Ascending aorta (tissue), 2 donors: ENCODE measurements at regions not wholly inside any gene's neighbourhood (a gene's known extent, or its start where the extent isn't known, plus 50 kb on each side); places are given as distances from the start of the nearest gene placed in this dataset.

Source experiments
- DNase-seq, 2 donors: peaks; one replicate each; pipeline ENCODE4 v3.0.0-alpha.2; 2019; ENCODE audit warnings: low spot score in 2 of 2
- H3K27ac ChIP-seq, 2 donors: fragments of 200-600 bp; sonication (generic); one replicate each; pipeline ENCODE4 v1.5.1; 2016 to 2017; ENCODE audit warnings: mild to moderate bottlenecking in 1 of 2
- H3K27me3 ChIP-seq: fragments of 200-600 bp; sonication (generic); one replicate; pipeline ENCODE4 v1.5.1; 2017
- H3K36me3 ChIP-seq, 2 donors: fragments of 200-600 bp; sonication (generic); one replicate each; pipeline ENCODE4 v1.5.1; 2016
- H3K4me1 ChIP-seq, 2 donors: fragments of 200-600 bp; sonication (generic); one replicate each; pipeline ENCODE4 v1.5.1; 2016 to 2017; ENCODE audit warnings: mild to moderate bottlenecking in 1 of 2
- H3K4me3 ChIP-seq, 2 donors: fragments of 200-600 bp; sonication (generic); one replicate each; pipeline ENCODE4 v1.5.1; 2016 to 2017; ENCODE audit warnings: mild to moderate bottlenecking in 1 of 2
- H3K9me3 ChIP-seq, 2 donors: fragments of 200-600 bp; sonication (generic); one replicate each; pipeline ENCODE4 v1.5.1; 2016
- CTCF ChIP-seq, 3 experiments: fragments of 200-600 bp in 2 of 3; fragments of 450-650 bp in 1 of 3; sonication (generic) in 2 of 3; IDR thresholded peaks; one replicate each; pipeline ENCODE4 v1.5.1; 2016 to 2019; ENCODE audit warnings: antibody characterized with exemption in 3 of 3, mild to moderate bottlenecking in 1 of 3, moderate library complexity in 1 of 3
- intact Hi-C: fragments of 100-400 bp; cut with DNase I; formaldehyde crosslinking; loops from one replicate; pipeline ENCODE4 v1.15.1; 2023

GRCh38 chr17:65459677-65460347 lies 101.6 kb downstream of the AXIN2 start:
- no peak overlapping the region for H3K27ac ChIP-seq
- H3K4me1 ChIP-seq = peaks cover 4 to 25% of the 10 kb centered on the region in 2 donors
- intact Hi-C loops = loop anchor here (10.0 kb wide), 2 partner anchors 485 to 705 kb away; no protein-coding TSS in a partner anchor
- no peaks in the 10 kb centered on the region for H3K27me3 ChIP-seq
- no peaks in the 10 kb centered on the region for H3K36me3 ChIP-seq
- no peak for TF ChIP-seq CTCF (IDR thresholded peaks at IDR 0.05)
- no peaks in the 10 kb centered on the region for H3K9me3 ChIP-seq
- H3K4me3 ChIP-seq = no peak overlapping the region
- DNase-seq = peak in 1 of 2 donors; percentile 50

GRCh38 chr17:65457635-65458257 lies 103.7 kb downstream of the AXIN2 start:
- Histone ChIP-seq H3K9me3 (no peaks in the 10 kb centered on the region), H3K27ac (no peak overlapping the region), H3K4me3 (no peak overlapping the region), H3K4me1 (peaks cover 0 to 18% of the 10 kb centered on the region in 2 donors), H3K27me3 (no peaks in the 10 kb centered on the region), H3K36me3 (no peaks in the 10 kb centered on the region)
- no peak for TF ChIP-seq CTCF (IDR thresholded peaks at IDR 0.05)
- intact Hi-C loops = loop anchor here (2.0 kb wide), 1 partner anchor 99 kb away; no protein-coding TSS in a partner anchor
- DNase-seq = no peak

GRCh38 chr17:65457183-65457582 lies 104.3 kb downstream of the AXIN2 start:
- Histone ChIP-seq H3K4me1 (peaks cover 0 to 16% of the 10 kb centered on the region in 2 donors), H3K36me3 (no peaks in the 10 kb centered on the region), H3K27ac (no peak overlapping the region), H3K4me3 (no peak overlapping the region), H3K27me3 (no peaks in the 10 kb centered on the region), H3K9me3 (no peaks in the 10 kb centered on the region)
- no peak for DNase-seq
- TF ChIP-seq CTCF (IDR thresholded peaks at IDR 0.05) = no peak
- intact Hi-C loops = loop anchor here (2.0 kb wide), 1 partner anchor 100 kb away; no protein-coding TSS in a partner anchor

GRCh38 chr17:65456368-65457151 lies 104.9 kb downstream of the AXIN2 start:
- intact Hi-C loops = loop anchor here (2.0 kb wide), 1 partner anchor 100 kb away; no protein-coding TSS in a partner anchor
- Histone ChIP-seq H3K4me1 (peaks cover 0 to 16% of the 10 kb centered on the region in 2 donors), H3K27ac (no peak overlapping the region), H3K36me3 (no peaks in the 10 kb centered on the region), H3K9me3 (no peaks in the 10 kb centered on the region), H3K27me3 (no peaks in the 10 kb centered on the region), H3K4me3 (no peak overlapping the region)
- peak in 1 of 3 experiments; percentile 0 for TF ChIP-seq CTCF (IDR thresholded peaks at IDR 0.05)
- DNase-seq = no peak

- peak in 2 of 3 experiments; percentile 41 to 60 for TF ChIP-seq CTCF (IDR thresholded peaks at IDR 0.05)
- H3K27ac ChIP-seq = no peak overlapping the region
- H3K4me1 ChIP-seq = peaks cover 0 to 16% of the 10 kb centered on the region in 2 donors
- H3K36me3 ChIP-seq = no peaks in the 10 kb centered on the region
- H3K9me3 ChIP-seq = no peaks in the 10 kb centered on the region
- intact Hi-C loops = loop anchor here (2.0 kb wide), 1 partner anchor 101 kb away; no protein-coding TSS in a partner anchor
- H3K4me3 ChIP-seq = no peak overlapping the region
- no peaks in the 10 kb centered on the region for H3K27me3 ChIP-seq
- no peak for DNase-seq
These were observed 105.5 kb downstream of the AXIN2 start for GRCh38 chr17:65455972-65456343.
